Ishikawa (cell line): ENCODE measurements at regions not wholly inside any gene's neighbourhood (a gene's known extent, or its start where the extent isn't known, plus 50 kb on each side); places are given as distances from the start of the nearest gene placed in this dataset.

Experiments used
- CEBPB ChIP-seq: IDR thresholded peaks from 2 replicates; pipeline ENCODE4 v1.6.1; 2012
- CREB1 ChIP-seq: IDR thresholded peaks from 2 replicates; pipeline ENCODE4 v1.6.1; 2012; ENCODE audit warnings: low read depth
- EGR1 ChIP-seq: IDR thresholded peaks from 2 replicates; pipeline ENCODE4 v1.6.1; 2012
- EP300 ChIP-seq: IDR thresholded peaks from 2 replicates; pipeline ENCODE4 v1.6.1; 2012; ENCODE audit warnings: borderline replicate concordance
- FOXM1 ChIP-seq: IDR thresholded peaks from 2 replicates; pipeline ENCODE4 v1.6.1; 2012; ENCODE audit warnings: low read depth, borderline replicate concordance
- MAX ChIP-seq: IDR thresholded peaks from 2 replicates; pipeline ENCODE4 v1.6.1; 2012
- NFIC ChIP-seq: IDR thresholded peaks from 2 replicates; pipeline ENCODE4 v1.6.1; 2012
- RAD21 ChIP-seq: IDR thresholded peaks from 2 replicates; pipeline ENCODE4 v1.6.1; 2012; ENCODE audit warnings: low read depth
- REST ChIP-seq: IDR thresholded peaks from 2 replicates; pipeline ENCODE4 v1.6.1; 2012; ENCODE audit warnings: low read depth, mild to moderate bottlenecking
- TAF1 ChIP-seq: IDR thresholded peaks from 2 replicates; pipeline ENCODE4 v1.6.1; 2012; ENCODE audit warnings: low read depth, mild to moderate bottlenecking
- TCF12 ChIP-seq: IDR thresholded peaks from 2 replicates; pipeline ENCODE4 v1.6.1; 2012; ENCODE audit warnings: low read depth
- TEAD4 ChIP-seq: IDR thresholded peaks from 2 replicates; pipeline ENCODE4 v1.6.1; 2012
- USF1 ChIP-seq: IDR thresholded peaks from 2 replicates; pipeline ENCODE4 v1.6.1; 2012
- YY1 ChIP-seq: IDR thresholded peaks from 2 replicates; pipeline ENCODE4 v1.6.1; 2012; ENCODE audit warnings: low read depth
- ZBTB7A ChIP-seq: IDR thresholded peaks from 2 replicates; pipeline ENCODE4 v1.6.1; 2012; ENCODE audit warnings: low read depth

GRCh38 chr10:105800641-105801040 is 1159.6 kb downstream of the SORCS3 start:
- TF ChIP-seq USF1 (no peak), TAF1 (no peak), TEAD4 (no peak), MAX (no peak), EGR1 (no peak), TCF12 (no peak), YY1 (no peak), FOXM1 (no peak), CREB1 (no peak), ZBTB7A (no peak), EP300 (no peak)

GRCh38 chr10:105798328-105798889 is 1157.3 kb downstream of the SORCS3 start:
- TF ChIP-seq RAD21 (no peak), TEAD4 (no peak), CREB1 (no peak), MAX (no peak), CEBPB (no peak), TAF1 (no peak), USF1 (no peak), EP300 (no peak), NFIC (no peak), TCF12 (no peak), REST (no peak), YY1 (no peak), ZBTB7A (no peak), FOXM1 (no peak)

GRCh38 chr10:105797234-105797890 is 1156.3 kb downstream of the SORCS3 start:
- no peak for TF ChIP-seq TCF12
- TF ChIP-seq RAD21 = peak; percentile 39; the same call in 1 of the 2 replicates

- no peak for TF ChIP-seq ZBTB7A
- no peak for TF ChIP-seq TEAD4
- no peak for TF ChIP-seq EGR1
- TF ChIP-seq FOXM1 = no peak
- TF ChIP-seq TCF12 = no peak
- TF ChIP-seq NFIC = no peak
- no peak for TF ChIP-seq RAD21
Observed at GRCh38 chr10:105793071-105793470, 1152.0 kb downstream of the SORCS3 start.

GRCh38 chr10:105785721-105786120 is 1144.6 kb downstream of the SORCS3 start:
- TF ChIP-seq EP300 (no peak), NFIC (no peak), FOXM1 (no peak), MAX (no peak), TAF1 (no peak), REST (no peak), ZBTB7A (no peak), CEBPB (no peak), EGR1 (no peak), CREB1 (no peak), USF1 (no peak), TEAD4 (no peak), RAD21 (no peak), YY1 (no peak), TCF12 (no peak)
